Transverse colon (tissue), 4 donors: ENCODE measurements at regions not wholly inside any gene's neighbourhood (a gene's known extent, or its start where the extent isn't known, plus 50 kb on each side); places are given as distances from the start of the nearest gene placed in this dataset.

Experiments used
- DNase-seq: peaks from one replicate; pipeline ENCODE4 v3.0.0-alpha.2; 2019
- H3K27ac ChIP-seq, 4 donors: fragments of 200-600 bp; sonication (generic); 2 replicates each; pipeline ENCODE4 v1.5.1; 2016 to 2018; ENCODE audit warnings: inconsistent platforms in 4 of 4
- H3K27me3 ChIP-seq: fragments of 200-600 bp; sonication (generic); 2 replicates; pipeline ENCODE4 v1.5.1; 2017; ENCODE audit warnings: inconsistent platforms
- H3K36me3 ChIP-seq, 4 donors: fragments of 200-600 bp; sonication (generic); 2 replicates each; pipeline ENCODE4 v1.5.1; 2017 to 2019; ENCODE audit warnings: inconsistent platforms in 4 of 4
- H3K4me1 ChIP-seq, 4 donors: fragments of 200-600 bp; sonication (generic); 2 replicates each; pipeline ENCODE4 v1.5.1; 2017 to 2020; ENCODE audit warnings: inconsistent platforms in 4 of 4
- H3K4me3 ChIP-seq, 4 donors: fragments of 200-600 bp; sonication (generic); 1 replicate in 1 of 4; 2 replicates in 3 of 4; pipeline versions ENCODE4 v1.5.1 to v1.6.1; 2017 to 2019; ENCODE audit warnings: inconsistent platforms in 4 of 4
- H3K9me3 ChIP-seq, 2 donors: fragments of 200-600 bp; sonication (generic); 2 replicates each; pipeline ENCODE4 v1.5.1; 2017 to 2019; ENCODE audit warnings: inconsistent platforms in 2 of 2
- CTCF ChIP-seq, 5 experiments: fragments of 200-600 bp in 3 of 5; fragments of 450-650 bp in 2 of 5; sonication (generic) in 3 of 5; IDR thresholded peaks; 1 replicate in 2 of 5; 2 replicates in 3 of 5; pipeline ENCODE4 v1.5.1; 2016 to 2017; ENCODE audit warnings: antibody characterized with exemption in 5 of 5, inconsistent platforms in 3 of 5, mild to moderate bottlenecking in 2 of 5, moderate library complexity in 1 of 5
- EP300 ChIP-seq: sonication (generic); formaldehyde crosslinking; IDR thresholded peaks from one replicate; pipeline ENCODE4 v1.6.1; 2017; ENCODE audit warnings: antibody characterized with exemption, low read depth
- POLR2A ChIP-seq: fragments of 450-650 bp; IDR thresholded peaks from one replicate; pipeline ENCODE4 v1.6.1; 2016; ENCODE audit warnings: antibody characterized with exemption, mild to moderate bottlenecking, moderate library complexity
- POLR2AphosphoS5 ChIP-seq, 3 donors: sonication (generic); formaldehyde crosslinking; IDR thresholded peaks; one replicate each; pipeline ENCODE4 v1.6.1; 2016; ENCODE audit warnings: antibody characterized with exemption in 3 of 3
- WGBS, 2 donors: methylation state at CpG; one replicate each; pipeline ENCODE4 v1.1.5; 2018; ENCODE audit warnings: low coverage in 1 of 2; 5-methylcytosine and 5-hydroxymethylcytosine counted together
- in situ Hi-C, 4 donors: fragments of 200-750 bp; cut with MboI; loops; one replicate each; pipeline versions ENCODE4 v1.15.0 to v1.15.1; 2017; ENCODE audit warnings: low sequenced_read_pairs in 3 of 4, low pct_ligation_motif_present in 1 of 4, low pct_unique_long_range_greater_than_20kb in 1 of 4
- intact Hi-C: fragments of 100-400 bp; cut with DNase I; formaldehyde crosslinking; loops from one replicate; pipeline ENCODE4 v1.15.1; 2023; ENCODE audit warnings: low total_unique reads

- no peaks in the 10 kb centered on the region for H3K9me3 ChIP-seq
- no peak overlapping the region for H3K4me3 ChIP-seq
- WGBS, 2 donors, result 66% methylated on average over 4 of the region's 4 CpGs; no CpG with 5 or more reads in 1 of the 2 donors
- no peaks in the 10 kb centered on the region for H3K36me3 ChIP-seq
- no peak for DNase-seq
- H3K27ac ChIP-seq, result no peak overlapping the region
- in situ Hi-C loops, result no loop called here
- TF ChIP-seq EP300 (no peak), POLR2A (no peak), POLR2AphosphoS5 (IDR thresholded peaks at IDR 0.05) (no peak), CTCF (IDR thresholded peaks at IDR 0.05) (no peak)
- intact Hi-C loops, result no loop called here
- H3K4me1 ChIP-seq, result no peaks in the 10 kb centered on the region
- no peaks in the 10 kb centered on the region for H3K27me3 ChIP-seq
Observed at GRCh38 chr5:15082096-15082495, 210.5 kb upstream of the ANKH start.

DNA sequence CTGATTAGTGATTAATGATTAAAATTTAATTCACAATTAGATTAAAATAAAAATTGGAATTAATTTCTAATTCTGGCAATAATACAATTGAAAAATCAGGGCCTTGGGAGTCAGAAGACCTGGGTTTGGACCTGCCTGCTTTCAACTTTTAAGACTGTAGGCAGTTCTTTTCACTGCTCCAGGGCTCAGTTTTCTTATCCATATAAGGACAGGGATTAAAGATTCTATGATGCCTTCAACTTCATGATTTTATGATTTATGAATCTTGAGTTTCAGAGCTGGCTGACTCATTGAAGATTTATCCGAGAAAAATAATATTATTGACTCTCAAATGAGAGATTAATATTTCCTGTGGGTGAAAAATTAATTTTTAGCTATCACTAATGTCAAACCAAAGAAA lies 208.6 kb upstream of the ANKH start:
- in situ Hi-C loops, result no loop called here
- intact Hi-C loops, result no loop called here
- H3K9me3 ChIP-seq, result no peaks in the 10 kb centered on the region
- H3K27ac ChIP-seq, result no peak overlapping the region
- H3K27me3 ChIP-seq, result no peaks in the 10 kb centered on the region
- WGBS, 2 donors, result 67 to 70% methylated on average over 1 of the region's 1 CpG
- no peaks in the 10 kb centered on the region for H3K4me1 ChIP-seq
- no peaks in the 10 kb centered on the region for H3K36me3 ChIP-seq
- DNase-seq, result no peak
- H3K4me3 ChIP-seq, result no peak overlapping the region
- no peak for TF ChIP-seq POLR2A
- TF ChIP-seq EP300, result no peak
- TF ChIP-seq POLR2AphosphoS5 (IDR thresholded peaks at IDR 0.05), result no peak
- TF ChIP-seq CTCF (IDR thresholded peaks at IDR 0.05), result no peak

GRCh38 chr5:15079566-15079965 lies 208.0 kb upstream of the ANKH start:
- no peaks in the 10 kb centered on the region for H3K27me3 ChIP-seq
- 65 to 71% methylated on average over 3 of the region's 3 CpGs for WGBS, 2 donors
- TF ChIP-seq CTCF (IDR thresholded peaks at IDR 0.05), result no peak
- intact Hi-C loops (no loop called here), in situ Hi-C loops (no loop called here)
- DNase-seq, result no peak
- no peaks in the 10 kb centered on the region for H3K9me3 ChIP-seq
- H3K36me3 ChIP-seq, result no peaks in the 10 kb centered on the region
- no peak overlapping the region for H3K27ac ChIP-seq
- H3K4me3 ChIP-seq, result no peak overlapping the region
- no peaks in the 10 kb centered on the region for H3K4me1 ChIP-seq

DNA sequence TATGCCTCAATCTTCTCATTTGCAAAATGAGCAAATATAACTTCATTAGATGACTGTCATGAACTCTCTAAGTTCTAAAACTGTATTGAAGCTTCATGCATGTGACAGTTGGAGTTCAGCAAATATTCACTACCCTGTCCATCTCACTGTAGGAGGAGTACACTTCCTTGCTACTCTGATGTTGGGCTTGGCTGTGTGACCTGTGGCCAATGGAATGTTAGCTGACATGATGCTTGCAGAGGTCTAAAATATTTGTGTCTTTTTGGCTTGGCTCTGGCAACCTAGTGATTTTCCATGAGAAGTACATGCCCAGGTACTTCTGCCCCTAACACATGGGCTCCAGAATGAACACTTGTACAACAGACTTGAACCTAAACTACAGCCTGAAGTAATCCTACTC lies 203.1 kb upstream of the ANKH start:
- Histone ChIP-seq H3K27me3 (no peaks in the 10 kb centered on the region), H3K4me3 (no peak overlapping the region), H3K27ac (no peak overlapping the region), H3K36me3 (no peaks in the 10 kb centered on the region), H3K9me3 (no peaks in the 10 kb centered on the region), H3K4me1 (no peaks in the 10 kb centered on the region)
- TF ChIP-seq CTCF (IDR thresholded peaks at IDR 0.05) (no peak), POLR2AphosphoS5 (IDR thresholded peaks at IDR 0.05) (no peak), EP300 (no peak), POLR2A (no peak)
- in situ Hi-C loops (no loop called here), intact Hi-C loops (no loop called here)
- DNase-seq, result no peak
